Activated CD8-positive, alpha-beta memory T cell treated with anti-CD3 and anti-CD28 coated beads for 48 hours (primary cell): ENCODE measurements at regions not wholly inside any gene's neighbourhood (a gene's known extent, or its start where the extent isn't known, plus 50 kb on each side); places are given as distances from the start of the nearest gene placed in this dataset.
"Not testable (repeated sequence)": the region's sequence is repeated elsewhere in the genome, so short reads cannot be mapped to it uniquely, and the experiment has no call there.

Source experiments
- DNase-seq, 3 experiments: peaks; one replicate each; pipeline ENCODE4 v3.0.0-alpha.2; 2020; ENCODE audit warnings: low read depth in 2 of 3, low spot score in 2 of 3

- not testable (repeated sequence) for DNase-seq
Observed at GRCh38 chr1:121003230-121003629, 113.7 kb downstream of the PPIAL4A start.

GRCh38 chr1:121006826-121007225 is 117.3 kb downstream of the PPIAL4A start:
- DNase-seq = not testable (repeated sequence)

GRCh38 chr1:121007755-121008154 is 118.2 kb downstream of the PPIAL4A start:
- DNase-seq = not testable (repeated sequence)

- not testable (repeated sequence) for DNase-seq
Observed at GRCh38 chr1:121008512-121009215, 119.1 kb downstream of the PPIAL4A start.

GRCh38 chr1:121009216-121010057 is 119.9 kb downstream of the PPIAL4A start:
- DNase-seq = peak in 1 of 3 experiments; percentile 51

GRCh38 chr1:121010141-121010540 is 120.6 kb downstream of the PPIAL4A start:
- DNase-seq = not testable (repeated sequence)

- not testable (repeated sequence) for DNase-seq
Observed at GRCh38 chr1:121013181-121013580, 123.6 kb downstream of the PPIAL4A start.

- DNase-seq = peak in 2 of 3 experiments; percentile 35 to 54
Observed at GRCh38 chr1:121016182-121017028, 126.8 kb downstream of the PPIAL4A start.

- not testable (repeated sequence) for DNase-seq
Observed at GRCh38 chr1:121019715-121020349, 130.3 kb downstream of the PPIAL4A start.

GRCh38 chr1:121020350-121021236 is 131.0 kb downstream of the PPIAL4A start:
- peak in 1 of 3 experiments; percentile 38 for DNase-seq

- not testable (repeated sequence) for DNase-seq
Observed at GRCh38 chr1:121021716-121022115, 132.1 kb downstream of the PPIAL4A start.

GRCh38 chr1:121032878-121033494 is 143.4 kb downstream of the PPIAL4A start:
- DNase-seq = not testable (repeated sequence)

GRCh38 chr1:121036792-121037191 is 147.2 kb downstream of the PPIAL4A start:
- not testable (repeated sequence) for DNase-seq

GRCh38 chr1:121040974-121041373 is 143.2 kb downstream of the FAM72B start:
- DNase-seq = not testable (repeated sequence)

- DNase-seq = not testable (repeated sequence)
Observed at GRCh38 chr1:121041497-121041896, 142.6 kb downstream of the FAM72B start.

- DNase-seq = not testable (repeated sequence)
Observed at GRCh38 chr1:121042882-121043281, 141.3 kb downstream of the FAM72B start.

GRCh38 chr1:121048293-121048752 is 135.8 kb downstream of the FAM72B start:
- peak in 1 of 3 experiments; percentile 1 for DNase-seq

GRCh38 chr1:121048769-121049443 is 135.2 kb downstream of the FAM72B start:
- not testable (repeated sequence) for DNase-seq
